Caco-2 (cell line): ENCODE measurements at regions not wholly inside any gene's neighbourhood (a gene's known extent, or its start where the extent isn't known, plus 50 kb on each side); places are given as distances from the start of the nearest gene placed in this dataset.

Experiments
- BruUV-seq: library from RNA; stranded (reverse); fragments of 400-500 nt; replicated peaks from 2 replicates; lab custom pipeline; 2021; lab: Mats Ljungman, UMichigan
- CTCF ChIA-PET: fragments of 300-600 bp; sonication (Branson Sonifier 250); formaldehyde crosslinking; loops from one replicate; lab custom pipeline; 2022; ENCODE audit warnings: antibody characterized with exemption; lab: Charles Lee
- POLR2A ChIA-PET: fragments of 300-600 bp; sonication (Branson Sonifier 250); formaldehyde crosslinking; loops from one replicate; lab custom pipeline; 2022; ENCODE audit warnings: antibody characterized with exemption; lab: Charles Lee
- DNase-seq, 2 experiments: peaks; one replicate each; pipeline versions ENCODE4 v3.0.0 to v3.0.0-alpha.2; 2020 to 2022
- H3K27me3 ChIP-seq: replicated peaks from 2 replicates; pipeline ENCODE4 v1.6.0; 2011; ENCODE audit warnings: low read length; ENCODE audit not compliant: control insufficient read depth, insufficient read depth
- H3K36me3 ChIP-seq: 2 replicates; pipeline ENCODE4 v1.5.1; 2011; ENCODE audit warnings: low read length; ENCODE audit not compliant: control insufficient read depth, insufficient read depth
- H3K4me1 ChIP-seq: fragments of 250-450 bp; sonication (Bioruptor Pico); 2 replicates; pipeline ENCODE4 v1.5.1; 2020; ENCODE audit warnings: mild to moderate bottlenecking
- H3K4me3 ChIP-seq: 2 replicates; pipeline ENCODE4 v1.5.1; 2011; ENCODE audit warnings: low read depth, mild to moderate bottlenecking, control low read depth, low read length
- H3K9me3 ChIP-seq: fragments of 250-450 bp; sonication (Bioruptor Pico); 2 replicates; pipeline ENCODE4 v1.5.1; 2020; ENCODE audit warnings: mild to moderate bottlenecking, moderate library complexity
- H3K27ac Mint-ChIP-seq: one replicate; pipeline ENCODE4 v1.8.0; 2022; ENCODE audit warnings: mixed read lengths; ENCODE audit not compliant: unreplicated experiment
- H3K27me3 Mint-ChIP-seq: one replicate; pipeline ENCODE4 v1.8.0; 2022; ENCODE audit warnings: mixed read lengths; ENCODE audit not compliant: insufficient read depth, unreplicated experiment
- H3K36me3 Mint-ChIP-seq: one replicate; pipeline ENCODE4 v1.8.0; 2022; ENCODE audit warnings: mild to moderate bottlenecking, mixed read lengths; ENCODE audit not compliant: insufficient read depth, unreplicated experiment
- H3K4me1 Mint-ChIP-seq: one replicate; pipeline ENCODE4 v1.8.0; 2022; ENCODE audit warnings: low read depth, mixed read lengths; ENCODE audit not compliant: unreplicated experiment
- H3K4me3 Mint-ChIP-seq: one replicate; pipeline ENCODE4 v1.8.0; 2022; ENCODE audit warnings: mild to moderate bottlenecking, moderate library complexity, mixed read lengths; ENCODE audit not compliant: unreplicated experiment
- H3K9me3 Mint-ChIP-seq: one replicate; pipeline ENCODE4 v1.8.0; 2022; ENCODE audit warnings: mixed read lengths; ENCODE audit not compliant: unreplicated experiment
- CTCF ChIP-seq, 2 experiments: fragments of 200-600 bp in 1 of 2; IDR thresholded peaks; 1 replicate in 1 of 2; 2 replicates in 1 of 2; pipeline versions ENCODE4 v1.5.1 to v1.8.0; 2011 to 2022; ENCODE audit warnings: antibody characterized with exemption in 1 of 2, control low read depth in 1 of 2, inconsistent platforms in 1 of 2, low read depth in 1 of 2, low read length in 1 of 2, mild to moderate bottlenecking in 1 of 2, moderate library complexity in 1 of 2; ENCODE audit not compliant: insufficient read depth in 1 of 2, severe bottlenecking in 1 of 2, unreplicated experiment in 1 of 2
- intact Hi-C: fragments of 100-400 bp; cut with micrococcal nuclease; formaldehyde crosslinking; loops from one replicate; pipeline ENCODE4 v1.10.0; 2022; ENCODE audit not compliant: unreplicated experiment

GRCh38 chr1:4270651-4271337, 370.7 kb upstream of the C1orf174 start:
- ChIA-PET CTCF (no interaction called here), POLR2A (no interaction called here)
- Histone ChIP-seq H3K36me3 (no peaks in the 10 kb centered on the region), H3K27me3 (no peaks in the 10 kb centered on the region), H3K9me3 (no peaks in the 10 kb centered on the region), H3K4me3 (no peak overlapping the region), H3K4me1 (no peaks in the 10 kb centered on the region)
- H3K36me3 Mint-ChIP-seq = no peaks in the 10 kb centered on the region
- H3K27me3 Mint-ChIP-seq = peaks cover 3% of the 10 kb centered on the region
- H3K27ac Mint-ChIP-seq = no peak overlapping the region
- BruUV-seq = no TSS peak
- no peak overlapping the region for H3K4me3 Mint-ChIP-seq
- intact Hi-C loops = no loop called here
- no peaks in the 10 kb centered on the region for H3K4me1 Mint-ChIP-seq
- TF ChIP-seq CTCF (IDR thresholded peaks at IDR 0.05; ENCODE audit: insufficient read depth in 1 of 2, low read depth in 1 of 2, low read length in 1 of 2, severe bottlenecking in 1 of 2, unreplicated experiment in 1 of 2) = no peak
- DNase-seq = no peak
- no peaks in the 10 kb centered on the region for H3K9me3 Mint-ChIP-seq

GRCh38 chr1:4271338-4271998, 371.4 kb upstream of the C1orf174 start:
- Histone ChIP-seq H3K4me3 (no peak overlapping the region), H3K36me3 (no peaks in the 10 kb centered on the region), H3K27me3 (no peaks in the 10 kb centered on the region), H3K4me1 (no peaks in the 10 kb centered on the region), H3K9me3 (no peaks in the 10 kb centered on the region)
- CTCF ChIA-PET = no interaction called here
- TF ChIP-seq CTCF (IDR thresholded peaks at IDR 0.05; ENCODE audit: insufficient read depth in 1 of 2, low read depth in 1 of 2, low read length in 1 of 2, severe bottlenecking in 1 of 2, unreplicated experiment in 1 of 2) = no peak
- Mint-ChIP-seq H3K27ac (no peak overlapping the region), H3K4me1 (no peaks in the 10 kb centered on the region), H3K27me3 (peaks cover 3% of the 10 kb centered on the region), H3K36me3 (no peaks in the 10 kb centered on the region), H3K9me3 (no peaks in the 10 kb centered on the region), H3K4me3 (no peak overlapping the region)
- POLR2A ChIA-PET = no interaction called here
- intact Hi-C loops = no loop called here
- BruUV-seq = no TSS peak
- DNase-seq = no peak

- H3K4me3 ChIP-seq = no peak overlapping the region
- no peak for TF ChIP-seq CTCF (IDR thresholded peaks at IDR 0.05; ENCODE audit: insufficient read depth in 1 of 2, low read depth in 1 of 2, low read length in 1 of 2, severe bottlenecking in 1 of 2, unreplicated experiment in 1 of 2)
- no TSS peak for BruUV-seq
- intact Hi-C loops = no loop called here
- no peaks in the 10 kb centered on the region for H3K27me3 ChIP-seq
- no peaks in the 10 kb centered on the region for H3K36me3 ChIP-seq
- no peaks in the 10 kb centered on the region for H3K4me1 Mint-ChIP-seq
- H3K9me3 Mint-ChIP-seq = no peaks in the 10 kb centered on the region
- peaks cover 3% of the 10 kb centered on the region for H3K27me3 Mint-ChIP-seq
- ChIA-PET CTCF (no interaction called here), POLR2A (no interaction called here)
- H3K36me3 Mint-ChIP-seq = no peaks in the 10 kb centered on the region
- no peaks in the 10 kb centered on the region for H3K9me3 ChIP-seq
- DNase-seq = no peak
- no peak overlapping the region for H3K27ac Mint-ChIP-seq
- H3K4me3 Mint-ChIP-seq = no peak overlapping the region
- no peaks in the 10 kb centered on the region for H3K4me1 ChIP-seq
These were observed 372.5 kb upstream of the C1orf174 start for GRCh38 chr1:4272568-4272967.
